ENCODE measurements at regions not wholly inside any gene's neighbourhood (a gene's known extent, or its start where the extent isn't known, plus 50 kb on each side); places are given as distances from the start of the nearest gene placed in this dataset.
A peak's percentile ranks its signal among the peaks of the same experiment; 100 is the strongest.

DNA sequence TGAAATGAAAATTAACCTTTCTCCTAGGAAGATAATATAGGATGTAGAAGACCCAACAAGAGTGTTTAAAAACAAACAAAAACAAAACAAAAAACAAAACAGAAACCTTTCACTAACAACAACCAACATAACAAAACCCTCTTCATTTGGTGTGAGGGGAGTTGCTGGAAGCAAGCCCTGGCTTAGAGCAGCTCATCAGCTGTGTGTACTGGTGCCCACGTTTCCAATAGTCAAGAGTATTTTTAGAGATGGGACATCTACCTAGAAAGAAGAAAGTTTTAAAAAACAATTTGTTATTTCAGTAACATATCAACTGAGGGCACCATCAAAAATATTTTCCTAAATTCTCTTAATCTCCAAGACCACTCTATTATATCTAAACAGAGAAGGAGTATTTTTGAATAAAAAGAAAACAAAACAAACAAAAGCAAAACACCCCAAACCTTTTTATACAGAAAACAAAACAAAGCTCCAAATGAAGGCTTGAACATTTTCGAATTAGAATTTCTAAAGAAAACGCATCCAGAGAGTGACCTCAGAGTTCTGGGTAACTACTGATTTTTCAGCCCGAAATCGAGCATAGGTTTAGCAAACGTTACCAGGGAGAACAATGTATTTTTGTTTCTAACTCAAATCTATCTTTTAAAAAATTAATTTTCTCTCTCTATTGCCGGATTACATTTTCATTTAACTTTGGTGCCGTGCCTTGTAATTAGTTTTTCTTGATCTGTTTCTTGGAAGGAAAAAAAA, 134.6 kb downstream of the INSIG2 start:
- DNase-seq, result no peak

DNA sequence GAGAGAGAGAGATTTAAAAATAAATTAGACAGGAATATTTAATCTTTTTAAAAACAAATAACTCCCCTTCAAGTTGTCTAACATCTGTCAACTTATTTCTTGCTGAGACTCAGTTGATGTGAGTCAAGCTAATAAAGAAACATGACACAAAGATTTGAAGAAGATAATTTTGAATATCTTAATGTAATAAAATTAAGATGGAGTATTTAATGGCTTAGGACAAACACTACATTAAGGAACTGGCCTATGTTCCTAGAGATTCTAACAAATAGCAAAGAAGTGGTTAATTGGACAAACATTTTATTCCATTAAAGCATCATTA, 134.0 kb downstream of the INSIG2 start:
- DNase-seq, result no peak

DNA sequence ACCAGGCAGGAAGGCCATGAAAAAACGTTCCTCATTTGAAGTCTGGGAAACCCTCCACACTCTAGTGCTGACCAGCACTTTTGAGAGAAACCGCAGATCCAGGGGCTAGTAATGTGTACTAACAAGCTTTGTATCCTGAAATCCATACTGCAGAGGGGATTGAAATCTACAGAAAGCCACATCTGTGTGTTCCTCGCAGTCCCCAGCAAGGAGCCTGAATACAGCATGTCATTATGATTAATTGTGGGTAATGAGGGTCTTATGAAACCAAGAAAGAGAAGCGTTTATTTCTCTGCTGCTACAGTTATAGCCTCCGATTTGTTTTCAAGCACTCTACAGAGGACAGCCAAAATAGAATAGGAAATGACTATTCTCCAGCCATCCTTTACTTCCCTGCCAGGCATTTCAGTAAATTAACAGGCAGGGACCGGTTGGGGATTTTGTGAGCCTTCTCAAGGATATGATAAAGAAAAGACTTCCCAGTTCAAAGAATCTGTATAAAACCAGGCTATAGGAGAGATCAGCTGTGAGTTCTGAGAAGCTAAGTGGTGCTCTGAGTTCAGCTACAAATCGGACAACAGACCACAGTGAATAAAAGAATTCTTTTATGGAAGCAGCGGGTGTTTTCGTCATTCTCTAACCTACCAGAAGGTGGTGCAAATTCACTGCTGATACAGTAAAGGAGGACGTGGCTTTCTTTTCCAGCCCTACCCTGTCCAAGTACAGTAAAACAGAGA, 133.4 kb downstream of the INSIG2 start:
- peak; percentile 83 for DNase-seq

DNA sequence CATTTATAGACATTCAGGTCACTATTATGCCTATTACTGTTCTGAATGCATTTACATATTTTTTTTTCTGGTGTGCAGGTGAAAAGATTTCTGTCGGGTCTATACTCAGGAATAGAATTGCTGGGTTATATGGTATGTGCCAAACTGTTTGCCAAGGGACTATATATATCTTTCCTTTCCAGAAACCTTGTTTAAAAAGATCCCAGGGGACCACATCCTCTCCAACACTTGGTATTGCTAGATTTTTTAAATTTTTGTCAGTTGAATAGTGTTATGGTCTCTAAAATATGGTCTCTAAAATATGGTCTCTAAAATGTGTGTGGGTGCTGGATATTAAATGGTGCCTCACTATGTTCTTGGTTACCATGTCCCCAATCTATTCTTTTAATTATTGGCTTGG, 131.3 kb downstream of the INSIG2 start:
- no peak for DNase-seq

DNA sequence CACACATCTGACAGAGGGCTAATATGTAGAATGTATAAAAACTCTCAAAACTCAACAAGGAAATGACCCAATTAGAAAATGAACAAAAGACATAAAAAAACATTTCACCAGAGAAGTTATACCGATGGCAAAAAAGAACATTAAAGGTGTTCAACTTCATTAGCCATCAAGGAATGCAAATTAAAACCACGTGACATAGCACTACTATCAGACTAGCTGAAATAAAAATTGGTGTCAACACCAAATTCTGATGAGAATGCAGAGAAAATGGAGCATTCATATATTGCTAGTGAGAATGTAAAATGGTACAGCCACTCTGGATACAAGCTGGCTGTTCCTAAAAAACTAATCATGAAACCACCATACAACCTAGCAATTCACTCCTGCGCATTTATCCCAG, 128.0 kb downstream of the INSIG2 start:
- no peak for DNase-seq

DNA sequence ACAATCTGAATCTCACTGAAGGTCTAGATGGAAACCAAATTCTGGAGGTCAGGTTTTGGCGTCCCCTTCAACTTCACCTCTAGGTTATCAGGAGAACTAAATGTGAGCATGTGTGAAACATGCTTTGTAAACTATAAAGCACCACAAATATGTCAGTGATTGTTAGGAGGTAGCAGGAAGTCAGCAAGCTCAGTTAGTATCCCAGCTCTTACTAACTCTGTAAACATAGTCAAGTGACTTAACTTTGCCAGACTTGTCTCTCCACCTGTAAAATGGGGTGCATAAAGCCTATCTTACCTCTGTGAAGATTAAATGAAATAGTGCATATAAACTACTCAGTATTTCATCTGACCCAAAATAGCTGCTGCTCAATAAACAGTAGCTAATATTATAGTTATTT, 121.5 kb downstream of the INSIG2 start:
- no peak for DNase-seq

DNA sequence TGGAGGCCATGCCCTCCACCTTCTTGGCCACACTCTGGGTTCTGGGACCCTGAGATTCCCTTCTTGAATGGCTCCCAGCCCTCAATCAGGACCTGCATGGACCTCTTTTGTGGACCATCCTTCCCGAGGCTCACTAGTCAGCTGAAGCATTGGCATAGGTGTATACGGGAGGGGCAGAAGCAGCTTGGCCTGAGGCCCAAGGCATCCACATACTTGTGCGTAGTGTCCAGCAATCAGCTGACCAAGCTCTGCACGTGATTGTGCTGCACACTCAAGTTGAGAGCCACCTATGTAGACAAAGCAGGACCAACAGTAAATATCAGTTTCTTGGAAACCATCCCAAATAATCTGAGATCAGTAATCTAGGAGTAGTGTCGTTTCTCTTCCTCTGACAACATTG, 119.6 kb downstream of the INSIG2 start:
- DNase-seq, result no peak

DNA sequence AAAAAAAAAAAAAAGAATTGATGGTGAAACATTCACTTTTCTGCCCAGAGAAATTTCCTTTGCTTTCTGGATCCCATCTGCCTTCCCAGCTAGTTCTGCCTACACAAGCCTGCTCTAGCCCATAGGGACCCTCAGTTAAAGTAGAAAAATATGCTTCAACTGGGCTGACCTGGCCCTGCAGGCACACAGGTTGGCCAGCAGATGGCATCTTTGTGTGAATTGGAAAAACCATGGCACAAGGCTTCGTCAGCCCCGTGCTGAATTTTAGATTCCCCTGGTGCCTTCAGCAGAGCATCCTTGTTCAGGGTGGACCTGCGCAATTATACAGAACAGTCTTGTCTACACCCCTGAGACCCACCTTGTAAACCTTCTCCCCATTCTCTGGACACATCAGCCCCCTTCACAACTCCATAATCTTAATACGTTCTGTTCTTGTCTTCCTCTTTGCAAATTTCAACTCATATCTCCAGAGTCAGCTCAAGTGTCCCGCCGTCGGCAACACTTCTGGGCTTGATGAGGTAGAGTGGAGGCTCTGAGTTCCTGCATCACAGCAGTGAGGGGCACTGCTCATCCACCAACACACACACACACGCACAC, 114.5 kb downstream of the INSIG2 start:
- peak; percentile 9 for DNase-seq

DNA sequence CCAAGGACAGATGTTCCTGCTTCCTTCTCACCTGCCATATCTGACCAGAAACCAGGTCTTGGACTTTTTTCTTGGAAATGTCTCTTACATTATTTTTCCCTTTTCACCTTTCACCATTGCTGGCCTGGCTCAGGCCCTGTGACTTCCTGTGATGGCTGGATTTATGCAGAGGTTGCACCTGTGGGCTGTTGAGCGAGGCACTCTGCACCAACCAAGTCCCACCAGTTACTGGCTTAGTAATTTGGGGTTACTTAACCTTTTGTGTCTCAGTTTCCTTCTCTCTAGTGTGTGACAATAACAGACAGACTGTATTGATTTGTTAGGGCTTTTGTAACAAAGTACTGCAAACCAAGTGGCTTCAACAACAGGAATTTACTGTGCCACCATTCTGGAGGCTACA, 110.0 kb downstream of the INSIG2 start:
- no peak for DNase-seq

DNA sequence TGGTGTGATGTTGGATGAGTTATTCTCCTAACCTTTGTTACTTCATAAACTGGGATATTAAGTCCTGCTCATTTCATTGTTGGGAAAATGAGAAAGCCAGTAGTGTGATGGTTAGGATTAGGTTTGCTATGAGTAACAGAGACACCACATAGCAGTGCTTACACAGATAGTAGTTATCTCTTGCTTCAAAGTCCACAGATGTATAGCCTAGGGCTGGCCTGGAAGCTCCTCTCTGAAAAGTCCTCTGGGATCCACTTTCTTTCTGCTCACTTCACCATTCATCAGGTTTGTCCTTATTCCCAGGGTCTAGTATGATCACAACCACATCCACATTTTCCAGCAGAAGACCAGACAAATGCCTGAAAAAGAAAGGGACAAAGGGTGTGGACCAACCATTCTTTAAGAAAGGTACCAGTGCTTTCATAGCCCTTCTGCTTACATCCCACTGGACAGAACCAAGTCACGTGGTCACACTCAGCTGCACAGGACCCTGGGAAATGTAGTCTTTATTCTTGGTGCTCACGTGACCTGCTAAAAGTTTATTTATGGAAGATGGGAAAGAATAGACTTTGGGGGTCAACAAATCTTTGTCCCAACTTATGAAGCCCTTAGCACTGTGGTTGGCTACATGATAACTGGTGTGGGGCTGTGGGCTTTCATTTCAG, 108.9 kb downstream of the INSIG2 start:
- DNase-seq, result no peak

DNA sequence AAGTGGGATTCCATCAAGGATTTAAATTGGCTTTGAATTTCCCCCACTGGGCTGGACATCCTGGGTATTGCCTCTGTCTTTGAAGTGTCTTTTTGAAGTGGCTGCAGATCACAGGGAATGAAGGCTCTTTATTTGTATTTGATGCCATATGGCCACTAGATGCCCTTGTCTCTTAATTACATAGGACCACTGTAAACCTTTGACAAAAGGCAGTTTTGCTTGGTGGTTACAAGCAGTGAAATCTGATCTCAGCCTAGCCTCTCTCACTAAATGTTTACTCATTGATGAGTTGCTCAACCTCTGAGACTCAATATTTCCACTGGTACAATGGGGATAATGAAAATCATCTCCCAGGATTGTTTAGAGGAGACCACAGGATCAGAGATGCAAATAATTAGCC, 102.2 kb downstream of the INSIG2 start:
- no peak for DNase-seq

DNA sequence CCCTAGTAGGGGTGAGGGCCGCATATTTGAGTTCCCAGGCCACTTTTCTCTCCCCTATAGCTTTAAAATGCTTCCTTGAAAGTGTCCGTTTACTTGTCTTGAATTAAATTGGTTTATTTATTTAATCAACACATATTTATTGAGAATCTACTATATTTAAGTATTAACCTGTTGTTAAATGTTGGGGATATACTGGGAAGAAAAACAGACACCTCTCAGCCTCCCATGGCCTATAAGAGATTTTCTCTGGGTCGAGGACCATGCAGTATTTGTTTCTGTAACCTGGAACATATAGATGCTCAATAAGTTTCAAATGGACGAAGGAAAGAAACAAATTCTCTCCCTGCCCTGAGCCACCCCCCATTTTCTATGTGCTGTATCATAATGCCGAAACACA, 98.6 kb downstream of the INSIG2 start:
- no peak for DNase-seq

DNA sequence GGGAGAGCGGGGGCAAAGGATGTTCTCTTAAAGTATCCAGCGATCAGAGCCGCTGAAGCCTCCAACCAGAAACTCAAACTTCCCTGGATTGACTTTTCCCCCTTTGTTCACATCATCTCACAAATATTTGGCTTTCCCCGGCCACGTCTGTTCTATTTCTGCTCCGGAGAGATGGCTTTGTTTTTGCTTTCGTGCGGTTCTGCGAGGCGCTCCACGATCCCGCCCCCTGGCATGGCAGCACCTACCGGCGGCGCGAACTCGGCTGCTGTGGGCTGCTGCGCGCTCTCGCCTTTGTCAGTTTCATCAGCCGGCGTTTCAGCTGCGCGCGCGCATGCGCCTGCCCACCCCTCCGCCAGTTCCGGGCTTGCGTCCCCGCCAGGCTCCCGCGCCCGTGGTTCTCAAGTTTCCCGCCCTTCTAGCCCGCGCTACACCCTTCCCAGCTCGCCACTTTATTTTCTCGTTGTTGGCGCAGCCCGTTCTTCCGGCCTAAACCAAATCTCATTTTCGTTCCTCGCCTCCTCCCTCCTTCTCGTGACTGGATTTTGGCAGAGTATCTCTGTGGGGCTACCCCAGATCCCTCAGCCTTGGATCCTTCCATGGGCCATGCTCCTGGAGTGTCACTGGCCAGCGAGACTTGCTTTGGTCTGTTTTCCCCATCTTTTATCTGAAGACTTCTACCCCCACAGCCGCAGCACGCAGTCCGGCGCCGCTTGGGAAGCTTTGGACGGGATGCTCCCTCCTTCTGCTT, 98.0 kb downstream of the INSIG2 start:
- DNase-seq, result peak; percentile 60

DNA sequence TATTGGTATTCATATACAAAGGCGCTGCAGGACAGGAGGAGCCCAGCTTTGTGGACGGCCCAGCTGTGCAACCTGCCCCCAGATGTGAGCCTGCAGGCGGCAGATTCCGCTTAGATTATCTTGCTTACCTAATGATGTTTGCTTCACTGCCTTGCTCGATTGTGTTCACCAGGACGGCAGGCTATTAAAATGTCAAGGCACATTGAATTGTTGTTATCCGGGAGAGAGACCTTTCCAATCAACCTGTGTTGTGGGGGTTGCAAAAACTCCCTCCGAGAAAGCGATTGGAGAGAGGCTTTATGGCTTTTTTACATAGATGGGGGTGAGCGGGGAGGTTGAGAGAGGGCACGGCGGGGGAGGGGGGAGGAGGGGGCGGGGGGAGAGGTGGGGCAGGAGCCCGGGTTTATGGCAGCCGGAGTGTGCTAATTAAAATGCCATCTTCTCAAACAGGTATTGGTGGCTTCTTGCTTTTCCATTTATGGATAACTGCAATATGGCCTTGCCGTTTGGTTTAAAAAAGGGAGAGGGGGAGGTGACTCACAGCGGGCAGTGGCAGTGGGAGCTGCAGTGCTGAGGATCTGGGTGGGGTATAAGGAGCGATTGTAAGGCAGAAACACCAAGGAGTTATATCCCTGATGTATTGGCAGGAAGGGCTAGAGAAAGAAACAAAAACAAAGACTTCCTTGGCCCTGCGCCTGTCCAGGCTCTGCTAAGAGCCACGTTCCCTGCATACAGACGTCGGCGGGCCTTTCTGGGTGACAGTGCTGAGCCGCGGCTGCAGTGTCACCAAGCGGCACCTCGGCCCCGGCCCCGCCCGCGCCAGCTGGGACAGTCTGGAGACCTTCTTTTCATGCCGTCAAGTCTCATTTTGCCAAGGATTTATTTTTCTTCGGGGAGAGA, 97.2 kb downstream of the INSIG2 start:
- DNase-seq, result peak; percentile 31

DNA sequence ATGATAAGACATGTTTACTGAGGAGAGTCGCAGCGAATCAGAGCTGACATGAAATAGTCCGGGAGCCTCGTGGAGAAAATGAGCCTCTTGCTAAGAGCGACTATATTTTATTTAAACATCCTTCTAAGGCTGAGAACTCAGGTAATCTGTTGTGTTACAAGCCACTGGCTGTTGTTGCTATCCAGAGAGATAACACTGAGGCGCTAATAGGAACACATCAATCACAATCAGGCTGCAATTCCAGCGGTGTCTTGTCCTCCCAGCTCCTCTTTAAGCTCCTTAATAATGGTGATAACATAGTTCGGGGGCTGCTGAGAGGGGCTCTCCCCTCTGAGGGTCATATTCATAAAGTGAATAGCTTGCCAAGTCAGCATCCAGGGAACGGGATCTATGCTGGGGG, 95.1 kb downstream of the INSIG2 start:
- DNase-seq, result no peak

DNA sequence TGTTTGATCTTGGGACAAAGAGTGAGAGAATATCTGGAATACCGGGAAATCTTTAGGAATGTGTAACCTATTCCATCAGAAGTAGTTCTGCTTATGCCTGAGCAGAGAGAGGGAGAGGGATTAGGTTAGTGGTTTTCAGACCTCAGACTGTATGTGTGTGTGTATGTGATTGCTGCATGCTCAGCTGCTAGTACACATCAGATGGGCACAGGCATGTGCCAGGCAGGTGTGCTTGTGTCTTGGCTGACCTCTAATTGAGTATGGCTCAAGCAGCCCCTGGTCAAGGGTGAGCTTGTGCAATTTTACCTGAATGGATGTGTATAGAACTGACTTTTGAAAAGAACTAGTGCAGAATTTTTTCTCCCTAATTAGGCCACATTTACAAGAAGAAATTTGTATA, 91.2 kb downstream of the INSIG2 start:
- DNase-seq, result no peak

DNA sequence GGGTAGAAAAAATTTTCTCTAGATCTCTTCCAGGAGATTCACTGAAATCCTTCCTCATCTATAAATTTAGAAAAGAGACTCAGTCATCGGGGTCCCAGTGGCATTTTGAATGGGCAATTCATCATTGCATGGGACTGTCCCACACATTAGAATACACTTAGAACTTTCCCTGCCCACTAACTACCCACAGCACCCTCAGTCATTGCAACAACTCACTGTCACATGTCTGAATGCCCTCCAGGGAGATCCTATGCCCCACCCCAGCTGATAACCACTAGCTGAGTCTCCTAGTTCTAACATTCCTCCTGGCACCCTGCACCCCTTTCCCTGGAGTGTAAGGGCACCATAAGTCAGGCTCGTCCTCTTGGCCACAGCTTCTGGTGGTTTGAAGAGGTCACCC, 89.6 kb downstream of the INSIG2 start:
- no peak for DNase-seq

DNA sequence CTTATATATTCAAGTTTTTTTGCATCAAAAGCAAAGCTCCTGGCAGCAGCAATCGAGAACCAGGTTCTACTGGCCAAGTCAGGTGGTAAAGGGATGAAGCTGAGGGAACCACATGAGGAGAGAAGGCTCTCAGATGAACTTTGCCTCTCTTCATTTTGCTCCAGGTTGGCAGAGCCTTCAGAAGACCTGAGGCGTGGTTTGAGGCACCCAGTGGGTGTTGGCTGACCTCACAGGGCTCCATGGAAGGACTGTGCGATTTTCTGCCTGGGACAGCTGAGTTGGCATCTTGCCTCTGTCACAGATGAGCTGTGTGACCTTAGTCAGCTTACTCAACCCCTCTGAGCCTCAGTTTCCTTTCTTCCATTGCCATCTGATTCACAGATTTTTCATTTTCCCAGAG, 89.0 kb downstream of the INSIG2 start:
- no peak for DNase-seq

DNA sequence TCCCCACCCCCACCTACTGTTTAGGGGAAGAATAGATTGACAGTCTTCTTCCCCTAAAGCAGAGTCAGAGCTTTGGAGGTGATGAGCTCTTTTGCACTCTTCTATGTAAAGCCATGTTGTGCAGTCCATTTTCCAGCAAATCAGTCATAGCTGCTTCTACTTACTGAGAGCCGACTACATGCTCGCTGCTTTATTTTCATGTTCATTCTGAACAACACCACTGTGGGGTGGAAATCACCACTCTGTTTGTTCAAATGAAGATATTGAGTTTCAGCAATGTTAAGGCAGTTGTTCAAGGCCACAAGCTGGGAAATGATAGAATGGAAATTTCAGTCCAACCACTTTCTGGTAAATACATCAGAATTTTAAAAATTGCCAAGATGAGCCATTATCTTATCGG, 88.3 kb downstream of the INSIG2 start:
- no peak for DNase-seq

DNA sequence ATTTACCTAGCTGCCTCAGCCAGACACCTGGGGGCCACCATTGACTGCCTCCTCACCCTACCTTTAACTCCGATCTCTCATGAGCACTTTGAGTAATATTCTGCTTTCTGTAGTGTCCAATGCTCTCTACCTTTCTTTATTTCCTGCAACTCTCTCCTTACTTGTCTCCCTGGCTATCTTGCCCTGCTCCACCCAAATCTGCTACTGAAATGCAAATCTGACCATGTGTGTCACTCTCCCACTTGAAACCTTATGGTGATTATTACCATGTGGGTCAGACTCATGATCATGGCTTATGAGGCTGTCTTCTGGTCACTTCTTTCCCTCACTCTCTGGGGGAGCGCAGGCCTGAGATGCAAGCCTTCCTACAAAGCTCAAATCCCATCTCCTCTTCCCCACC, 83.3 kb downstream of the INSIG2 start:
- DNase-seq, result no peak

DNA sequence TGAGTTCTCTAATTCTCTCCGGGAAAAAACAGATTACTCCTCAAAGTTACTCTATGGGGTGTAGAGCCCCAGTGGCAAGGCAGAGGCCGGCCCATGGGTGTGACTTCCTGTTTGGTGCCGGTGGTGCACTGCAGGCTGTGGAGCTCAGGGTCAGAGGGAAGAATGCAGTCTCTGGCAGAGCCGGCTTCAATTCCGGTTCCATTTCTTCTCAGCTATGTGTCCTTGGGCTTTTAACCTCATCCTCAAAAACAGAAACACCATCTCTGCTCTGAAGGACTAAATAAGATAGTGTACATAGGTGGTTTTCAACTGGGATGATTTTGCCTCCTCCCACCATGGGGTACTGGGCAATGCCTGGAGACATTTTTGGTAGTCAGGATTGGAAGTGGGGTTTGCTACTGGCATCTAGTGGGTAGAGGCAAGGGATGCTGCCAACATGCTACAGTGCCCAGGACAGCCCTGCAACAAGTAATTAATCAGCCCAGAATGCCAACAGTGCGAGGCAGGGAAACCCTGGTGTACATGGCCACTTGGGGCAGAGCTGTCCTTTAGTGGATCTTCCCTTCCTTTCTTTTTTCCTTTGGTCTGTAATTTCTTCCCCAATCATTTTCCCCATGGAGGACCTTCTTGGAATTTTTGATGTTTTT, 81.2 kb downstream of the INSIG2 start:
- no peak for DNase-seq

DNA sequence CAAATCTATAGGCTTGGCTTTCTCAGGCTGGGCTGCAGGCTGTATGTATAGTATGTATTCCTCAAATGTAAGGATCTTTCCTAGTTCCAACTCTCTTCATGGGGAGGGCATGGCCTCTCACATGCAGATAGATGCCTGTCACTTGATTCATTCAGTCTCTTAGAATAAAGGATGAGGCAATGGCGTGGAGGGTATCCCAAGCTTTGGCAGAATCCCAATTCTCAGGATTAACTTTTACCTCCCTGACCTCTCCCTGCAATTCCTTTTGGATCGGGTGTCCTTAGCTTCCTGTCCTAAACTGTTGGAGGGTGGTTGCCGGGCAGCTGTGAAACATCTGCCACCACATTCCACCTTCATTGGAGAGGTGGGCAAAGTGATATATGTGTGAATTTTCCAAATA, 80.3 kb downstream of the INSIG2 start:
- DNase-seq, result no peak
